ENCODE measurements at regions not wholly inside any gene's neighbourhood (a gene's known extent, or its start where the extent isn't known, plus 50 kb on each side); places are given as distances from the start of the nearest gene placed in this dataset.

- peak; percentile 11 for DNase-seq
Observed at GRCh38 chr20:58087562-58087858, 140.9 kb downstream of the ANKRD60 start.

GRCh38 chr20:58086763-58087561 is 141.5 kb downstream of the ANKRD60 start:
- DNase-seq = peak; percentile 40

GRCh38 chr20:58084966-58085365 is 143.5 kb downstream of the ANKRD60 start:
- peak; percentile 12 for DNase-seq

- DNase-seq = peak; percentile 0
Observed at GRCh38 chr20:58084566-58084965, 143.9 kb downstream of the ANKRD60 start.

- no peak for DNase-seq
Observed at GRCh38 chr20:58081846-58082245, 146.6 kb downstream of the ANKRD60 start.

- DNase-seq = peak; percentile 59
Observed at GRCh38 chr20:58078741-58079522, 149.5 kb downstream of the ANKRD60 start.

GRCh38 chr20:58077282-58077681 is 151.2 kb downstream of the ANKRD60 start:
- DNase-seq = peak; percentile 3

- DNase-seq = peak; percentile 36
Observed at GRCh38 chr20:58076405-58076804, 152.0 kb downstream of the ANKRD60 start.

- no peak for DNase-seq
Observed at GRCh38 chr20:58075586-58076345, 152.7 kb downstream of the ANKRD60 start.

- peak; percentile 18 for DNase-seq
Observed at GRCh38 chr20:58073945-58074856, 154.3 kb downstream of the ANKRD60 start.

GRCh38 chr20:58072695-58073671 is 155.5 kb downstream of the ANKRD60 start:
- DNase-seq = no peak

- DNase-seq = no peak
Observed at GRCh38 chr20:58071991-58072390, 156.5 kb downstream of the ANKRD60 start.

- DNase-seq = no peak
Observed at GRCh38 chr20:58071298-58071697, 157.2 kb downstream of the ANKRD60 start.

GRCh38 chr20:58070664-58071196 is 157.7 kb downstream of the ANKRD60 start:
- peak; percentile 5 for DNase-seq

- peak; percentile 13 for DNase-seq
Observed at GRCh38 chr20:58069796-58070663, 158.4 kb downstream of the ANKRD60 start.

- peak; percentile 1 for DNase-seq
Observed at GRCh38 chr20:58069207-58069606, 159.2 kb downstream of the ANKRD60 start.

- DNase-seq = no peak
Observed at GRCh38 chr20:58065508-58066361, 162.7 kb downstream of the ANKRD60 start.

- no peak for DNase-seq
Observed at GRCh38 chr20:58064411-58065010, 163.9 kb downstream of the ANKRD60 start.

- DNase-seq = no peak
Observed at GRCh38 chr20:58059260-58059544, 169.3 kb downstream of the ANKRD60 start.
